ENCODE measurements at regions not wholly inside any gene's neighbourhood (a gene's known extent, or its start where the extent isn't known, plus 50 kb on each side); places are given as distances from the start of the nearest gene placed in this dataset.

DNA sequence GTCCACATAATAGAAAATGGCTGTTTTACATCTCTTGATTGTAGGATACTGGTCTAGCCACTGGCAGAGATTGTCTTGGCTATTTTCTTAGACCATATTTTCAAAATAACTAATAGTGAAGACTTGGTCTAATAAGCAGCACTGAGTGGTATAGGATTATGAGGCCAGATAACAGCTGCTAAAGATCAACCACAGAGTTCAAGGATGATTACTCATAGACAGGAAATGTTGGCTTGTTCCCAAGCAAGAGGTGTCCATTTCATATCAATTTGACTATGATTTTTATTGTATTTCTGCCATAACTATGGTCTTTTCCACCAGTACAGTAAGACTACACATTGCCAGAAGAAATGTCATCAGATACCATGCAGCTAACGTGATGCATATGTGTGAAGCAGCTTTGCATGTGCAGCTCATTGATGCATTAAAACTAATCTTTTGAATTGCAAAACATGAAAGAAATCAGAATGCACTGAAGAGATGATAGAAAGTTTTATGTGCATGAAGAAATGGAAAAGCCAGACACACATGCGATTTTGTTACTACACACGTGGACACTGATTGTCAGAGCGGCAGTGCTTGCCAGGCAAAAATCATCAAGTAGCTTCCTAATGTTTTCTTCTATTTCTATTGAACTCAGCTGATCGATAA is 693.3 kb downstream of the CDH11 start:
- no peak for ATAC-seq
- no peaks in the 10 kb centered on the region for H3K27me3 ChIP-seq (ENCODE audit: control insufficient read depth, insufficient read depth)
- H3K27ac ChIP-seq (ENCODE audit: low read length), result no peak overlapping the region
- H3K4me3 ChIP-seq (ENCODE audit: low read length), result no peak overlapping the region
- H3K4me1 ChIP-seq (ENCODE audit: control insufficient read depth, insufficient read depth, low read length), result no peaks in the 10 kb centered on the region
- no peak for DNase-seq
- intact Hi-C loops (cut with DNase I), result no loop called here
- H3K9me3 ChIP-seq (ENCODE audit: control insufficient read depth, low read length), result no peaks in the 10 kb centered on the region
- 73% methylated on average over 5 of the region's 5 CpGs for WGBS

DNA sequence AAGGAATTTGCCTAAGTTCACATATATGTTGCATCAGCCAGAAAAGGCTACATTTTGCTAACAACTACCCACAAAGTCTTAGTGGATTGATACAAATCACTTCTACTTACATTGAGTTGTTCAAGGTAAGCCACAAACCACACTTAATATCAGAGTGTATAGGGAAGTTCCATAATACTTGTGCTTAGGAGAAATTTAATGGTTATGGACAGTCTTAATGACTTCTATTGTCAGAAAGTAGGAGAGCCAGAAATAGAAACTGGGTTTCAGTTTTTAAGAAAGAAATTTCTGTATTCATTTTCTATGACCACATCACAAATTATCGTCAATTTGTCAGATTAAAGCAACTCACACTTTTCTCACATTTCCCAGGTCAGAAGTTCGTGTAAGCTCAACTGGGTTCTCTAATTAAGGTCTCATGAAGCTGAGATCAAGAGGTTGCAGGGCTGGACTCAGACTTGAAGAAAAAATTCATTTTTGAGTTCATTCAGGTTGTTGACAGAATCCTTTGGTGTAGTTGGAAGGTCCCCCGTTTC is 695.7 kb downstream of the CDH11 start:
- ATAC-seq (no peak), DNase-seq (no peak)
- WGBS, result 84% methylated on average over 3 of the region's 3 CpGs
- H3K9me3 ChIP-seq (ENCODE audit: control insufficient read depth, low read length), result no peaks in the 10 kb centered on the region
- H3K27me3 ChIP-seq (ENCODE audit: control insufficient read depth, insufficient read depth), result no peaks in the 10 kb centered on the region
- no peak overlapping the region for H3K4me3 ChIP-seq (ENCODE audit: low read length)
- intact Hi-C loops (cut with DNase I), result no loop called here
- H3K27ac ChIP-seq (ENCODE audit: low read length), result no peak overlapping the region
- H3K4me1 ChIP-seq (ENCODE audit: control insufficient read depth, insufficient read depth, low read length), result no peaks in the 10 kb centered on the region

DNA sequence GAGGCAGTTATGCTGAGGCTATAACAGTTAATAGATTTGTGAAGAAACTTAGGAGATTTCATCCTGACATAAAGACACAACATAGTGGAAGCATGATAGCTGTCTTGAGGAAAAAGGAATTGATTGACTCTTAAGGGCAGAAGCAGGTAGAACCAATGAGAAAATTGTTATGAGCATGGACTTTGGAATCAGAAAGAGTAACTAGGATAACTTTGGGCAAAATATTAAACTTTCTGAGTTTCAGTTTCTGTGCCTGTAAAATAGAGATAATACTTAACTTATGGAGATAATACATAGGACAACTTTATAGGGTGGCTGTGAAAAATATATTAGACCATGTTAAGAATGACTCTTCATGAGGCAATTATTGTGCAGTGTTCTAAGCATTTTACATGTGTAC is 696.5 kb downstream of the CDH11 start:
- Histone ChIP-seq H3K27me3 (ENCODE audit: control insufficient read depth, insufficient read depth) (no peaks in the 10 kb centered on the region), H3K4me3 (ENCODE audit: low read length) (no peak overlapping the region), H3K27ac (ENCODE audit: low read length) (no peak overlapping the region), H3K9me3 (ENCODE audit: control insufficient read depth, low read length) (no peaks in the 10 kb centered on the region), H3K4me1 (ENCODE audit: control insufficient read depth, insufficient read depth, low read length) (no peaks in the 10 kb centered on the region)
- intact Hi-C loops (cut with DNase I), result no loop called here
- ATAC-seq, result no peak
- DNase-seq, result no peak

DNA sequence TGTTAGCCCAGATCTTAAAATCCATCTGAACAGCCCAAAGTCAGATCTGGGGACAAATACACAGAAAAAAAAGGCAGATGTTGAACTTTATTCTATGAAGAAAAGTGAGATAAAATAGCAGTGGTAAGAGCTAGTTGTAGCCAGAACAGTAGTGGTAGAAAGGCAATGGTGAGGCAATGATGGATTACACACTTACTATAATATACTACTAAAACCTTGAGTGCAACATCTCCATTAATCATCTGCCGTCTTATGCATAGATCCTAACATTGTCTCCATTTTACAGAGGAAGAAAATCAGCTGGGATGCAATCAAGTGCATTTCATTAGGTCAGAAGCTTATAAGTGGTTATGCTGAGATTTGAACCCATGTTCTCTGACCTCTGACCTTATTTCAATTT is 699.6 kb downstream of the CDH11 start:
- ATAC-seq (no peak), DNase-seq (no peak)
- H3K4me3 ChIP-seq (ENCODE audit: low read length), result no peak overlapping the region
- intact Hi-C loops (cut with DNase I), result no loop called here
- H3K27ac ChIP-seq (ENCODE audit: low read length), result no peak overlapping the region
- WGBS, result 88% methylated on average over 1 of the region's 1 CpG
- H3K4me1 ChIP-seq (ENCODE audit: control insufficient read depth, insufficient read depth, low read length), result no peaks in the 10 kb centered on the region
- H3K9me3 ChIP-seq (ENCODE audit: control insufficient read depth, low read length), result no peaks in the 10 kb centered on the region
- H3K27me3 ChIP-seq (ENCODE audit: control insufficient read depth, insufficient read depth), result no peaks in the 10 kb centered on the region

DNA sequence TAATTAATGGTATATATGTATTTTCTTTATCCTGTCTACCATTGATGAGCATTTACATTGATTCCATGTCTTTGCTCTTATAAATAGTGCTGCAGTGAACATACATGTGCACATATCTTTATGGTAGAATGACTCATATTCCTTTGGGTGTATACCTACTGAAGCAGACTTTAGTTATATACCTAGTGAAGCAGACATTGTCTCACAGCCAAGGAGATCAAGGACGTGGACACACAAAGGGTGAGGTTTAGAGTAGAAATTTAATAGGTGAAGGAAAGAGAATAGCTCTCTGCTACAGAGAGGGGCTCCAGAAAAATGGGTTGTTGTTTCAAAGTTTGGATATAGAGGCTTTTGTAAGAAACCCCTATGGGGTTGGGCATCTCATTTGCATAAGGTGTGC is 700.3 kb downstream of the CDH11 start:
- no peak for DNase-seq
- Histone ChIP-seq H3K4me1 (ENCODE audit: control insufficient read depth, insufficient read depth, low read length) (no peaks in the 10 kb centered on the region), H3K4me3 (ENCODE audit: low read length) (no peak overlapping the region), H3K27me3 (ENCODE audit: control insufficient read depth, insufficient read depth) (no peaks in the 10 kb centered on the region), H3K27ac (ENCODE audit: low read length) (no peak overlapping the region), H3K9me3 (ENCODE audit: control insufficient read depth, low read length) (no peaks in the 10 kb centered on the region)
- intact Hi-C loops (cut with DNase I), result no loop called here
- ATAC-seq, result no peak
- 78% methylated on average over 1 of the region's 1 CpG for WGBS

DNA sequence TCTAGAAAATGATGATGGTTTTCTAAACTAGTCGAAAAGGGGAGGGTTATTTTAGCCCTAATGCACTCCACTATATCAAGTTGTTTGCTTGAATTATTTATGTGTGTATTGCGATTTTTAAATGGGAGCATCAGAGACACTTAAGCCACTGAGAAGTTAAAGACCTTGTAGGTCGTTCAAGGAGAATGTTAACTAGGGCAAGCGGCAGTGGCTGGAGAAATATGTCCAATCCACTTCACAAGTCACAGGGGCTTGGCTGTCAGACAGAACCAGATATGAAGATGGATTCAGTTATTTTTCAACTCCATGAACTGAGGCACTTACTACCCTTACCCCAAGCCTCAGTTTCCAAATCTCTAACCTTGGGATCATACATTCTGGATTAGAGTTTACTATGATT is 702.0 kb downstream of the CDH11 start:
- intact Hi-C loops (cut with DNase I), result no loop called here
- Histone ChIP-seq H3K27ac (ENCODE audit: low read length) (no peak overlapping the region), H3K27me3 (ENCODE audit: control insufficient read depth, insufficient read depth) (no peaks in the 10 kb centered on the region), H3K4me3 (ENCODE audit: low read length) (no peak overlapping the region), H3K4me1 (ENCODE audit: control insufficient read depth, insufficient read depth, low read length) (no peaks in the 10 kb centered on the region), H3K9me3 (ENCODE audit: control insufficient read depth, low read length) (no peaks in the 10 kb centered on the region)
- no peak for DNase-seq
- peak; percentile 51 to 57 for ATAC-seq
- WGBS, result 65% methylated on average over 4 of the region's 4 CpGs

DNA sequence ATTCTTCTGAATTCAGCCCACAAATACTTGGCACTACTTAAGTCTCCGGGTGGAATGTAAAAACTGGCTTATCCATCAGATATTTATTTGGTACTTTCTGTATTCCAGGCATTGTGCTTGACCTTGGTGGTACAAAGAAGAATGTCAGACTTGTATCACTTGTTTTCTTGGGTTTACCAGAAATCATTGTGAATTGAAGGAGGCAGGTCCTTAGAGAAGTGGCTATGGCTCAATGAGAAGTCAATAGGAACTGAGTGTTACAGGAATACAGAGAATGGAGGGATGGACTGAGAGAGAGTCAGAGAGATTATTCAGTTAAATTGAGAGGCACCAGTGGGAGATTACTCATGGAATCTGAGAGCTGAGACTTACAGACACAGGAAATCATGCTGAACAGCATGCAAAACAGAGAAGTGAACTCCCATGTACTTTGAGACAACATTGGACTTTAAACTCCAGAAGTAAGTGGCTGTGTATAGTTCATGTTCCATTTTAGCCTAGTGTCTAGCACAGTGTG is 704.1 kb downstream of the CDH11 start:
- Histone ChIP-seq H3K4me1 (ENCODE audit: control insufficient read depth, insufficient read depth, low read length) (peaks cover 2% of the 10 kb centered on the region), H3K27ac (ENCODE audit: low read length) (no peak overlapping the region), H3K27me3 (ENCODE audit: control insufficient read depth, insufficient read depth) (no peaks in the 10 kb centered on the region), H3K9me3 (ENCODE audit: control insufficient read depth, low read length) (no peaks in the 10 kb centered on the region), H3K4me3 (ENCODE audit: low read length) (no peak overlapping the region)
- DNase-seq (no peak), ATAC-seq (peak; percentile 23 to 36)
- 47% methylated on average over 1 of the region's 1 CpG for WGBS
- intact Hi-C loops (cut with DNase I), result no loop called here

DNA sequence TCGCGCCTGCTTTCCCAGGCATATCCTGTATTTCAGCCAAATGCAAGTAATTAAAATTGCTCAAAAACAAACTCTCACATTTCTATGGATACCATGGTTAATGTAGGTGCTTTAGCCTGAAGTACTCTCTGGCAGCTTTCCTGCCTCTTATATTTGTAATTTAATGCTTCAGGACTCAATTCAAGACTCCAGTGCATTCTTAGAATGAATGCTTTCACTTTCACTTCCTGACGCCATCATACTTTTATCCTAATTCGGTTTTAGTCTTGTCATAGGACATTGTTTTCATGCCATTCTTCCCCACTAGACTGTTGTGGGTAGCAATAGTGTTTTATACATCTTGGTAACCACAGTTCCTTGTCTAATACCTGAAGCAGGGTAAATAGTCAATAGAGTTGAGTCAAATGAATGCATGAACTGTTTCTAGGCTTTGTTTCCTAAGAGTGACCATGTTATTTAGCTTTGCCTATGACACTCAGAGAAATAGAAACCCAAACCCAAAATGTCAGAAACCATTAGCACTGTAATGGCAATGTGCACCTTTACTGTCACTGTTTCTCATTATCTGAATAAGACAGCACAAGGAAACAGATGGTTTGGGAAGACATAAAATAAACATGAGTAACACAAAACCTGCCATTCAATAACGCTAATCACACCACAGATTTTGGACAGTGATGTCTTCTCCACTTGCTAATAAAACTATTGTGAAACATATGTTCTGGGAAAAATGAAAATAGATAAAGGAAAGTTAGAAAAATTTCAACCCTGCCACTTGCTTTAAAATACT is 705.5 kb downstream of the CDH11 start:
- peak overlapping the region; percentile 50 for H3K4me3 ChIP-seq (ENCODE audit: low read length)
- intact Hi-C loops (cut with DNase I), result no loop called here
- no peaks in the 10 kb centered on the region for H3K27me3 ChIP-seq (ENCODE audit: control insufficient read depth, insufficient read depth)
- ATAC-seq, result no peak
- DNase-seq, result no peak
- WGBS, result 57% methylated on average over 5 of the region's 5 CpGs
- H3K4me1 ChIP-seq (ENCODE audit: control insufficient read depth, insufficient read depth, low read length), result peaks cover 2% of the 10 kb centered on the region
- no peaks in the 10 kb centered on the region for H3K9me3 ChIP-seq (ENCODE audit: control insufficient read depth, low read length)
- no peak overlapping the region for H3K27ac ChIP-seq (ENCODE audit: low read length)

DNA sequence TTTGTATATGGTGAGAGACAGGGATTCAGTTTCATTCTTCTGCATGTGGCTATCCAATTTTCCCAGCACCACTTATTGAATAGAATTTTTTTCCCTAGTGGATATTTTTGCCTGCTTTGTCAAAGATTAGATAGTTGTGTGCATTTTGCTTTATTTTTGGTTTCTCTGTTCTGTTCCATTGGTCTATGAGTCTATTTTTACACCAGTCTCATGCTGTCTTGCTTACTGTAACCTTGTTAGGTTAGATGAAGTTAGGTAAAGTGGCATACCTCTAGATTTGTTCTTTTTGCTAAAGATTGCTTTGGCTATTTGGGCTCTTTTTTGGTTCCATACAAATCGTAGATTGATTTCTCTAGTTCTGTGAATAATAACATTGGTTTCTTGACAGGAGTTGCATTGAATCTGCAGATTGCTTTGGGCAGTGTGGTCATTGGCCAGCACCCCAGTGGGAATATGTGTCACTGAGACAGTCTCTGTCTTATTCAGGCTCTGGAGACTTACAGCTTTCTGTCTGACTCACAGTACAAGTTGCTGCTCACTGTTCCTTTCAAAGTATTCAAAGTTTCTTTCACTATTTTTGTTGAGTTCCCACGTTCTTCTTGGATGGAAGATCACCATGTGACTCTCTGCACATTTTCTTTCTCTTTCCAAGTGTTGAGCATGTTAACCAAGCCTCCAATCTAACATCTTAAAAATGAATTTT is 709.1 kb downstream of the CDH11 start:
- Histone ChIP-seq H3K4me1 (ENCODE audit: control insufficient read depth, insufficient read depth, low read length) (peaks cover 2% of the 10 kb centered on the region), H3K4me3 (ENCODE audit: low read length) (no peak overlapping the region), H3K27ac (ENCODE audit: low read length) (no peak overlapping the region), H3K9me3 (ENCODE audit: control insufficient read depth, low read length) (no peaks in the 10 kb centered on the region), H3K27me3 (ENCODE audit: control insufficient read depth, insufficient read depth) (no peaks in the 10 kb centered on the region)
- DNase-seq (peak; percentile 17 to 35 (median 26)), ATAC-seq (peak; percentile 50 to 74)
- intact Hi-C loops (cut with DNase I), result no loop called here
- 51% methylated on average over 2 of the region's 2 CpGs for WGBS

DNA sequence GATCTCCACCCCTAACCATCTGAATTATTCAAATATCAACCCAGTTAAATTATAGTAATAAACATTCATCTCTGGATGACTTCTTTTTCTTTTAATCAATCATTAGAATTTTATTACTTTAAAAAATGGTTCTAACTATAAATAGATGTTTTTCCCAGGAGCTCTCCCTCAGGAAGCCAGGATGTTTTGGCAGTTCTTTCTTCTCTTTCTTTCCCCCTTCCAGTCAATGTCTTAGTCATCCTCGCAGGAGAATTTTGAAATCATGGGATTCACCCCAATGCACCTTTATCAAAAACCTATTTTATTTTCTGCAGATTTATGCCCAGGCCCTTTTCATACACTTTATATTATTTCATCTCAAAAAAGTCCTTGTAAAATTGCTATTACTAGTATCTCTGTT is 711.6 kb downstream of the CDH11 start:
- H3K27me3 ChIP-seq (ENCODE audit: control insufficient read depth, insufficient read depth), result no peaks in the 10 kb centered on the region
- DNase-seq (no peak), ATAC-seq (no peak)
- H3K4me3 ChIP-seq (ENCODE audit: low read length), result no peak overlapping the region
- peaks cover 2% of the 10 kb centered on the region for H3K4me1 ChIP-seq (ENCODE audit: control insufficient read depth, insufficient read depth, low read length)
- 61% methylated on average over 1 of the region's 1 CpG for WGBS
- intact Hi-C loops (cut with DNase I), result no loop called here
- no peaks in the 10 kb centered on the region for H3K9me3 ChIP-seq (ENCODE audit: control insufficient read depth, low read length)
- no peak overlapping the region for H3K27ac ChIP-seq (ENCODE audit: low read length)

DNA sequence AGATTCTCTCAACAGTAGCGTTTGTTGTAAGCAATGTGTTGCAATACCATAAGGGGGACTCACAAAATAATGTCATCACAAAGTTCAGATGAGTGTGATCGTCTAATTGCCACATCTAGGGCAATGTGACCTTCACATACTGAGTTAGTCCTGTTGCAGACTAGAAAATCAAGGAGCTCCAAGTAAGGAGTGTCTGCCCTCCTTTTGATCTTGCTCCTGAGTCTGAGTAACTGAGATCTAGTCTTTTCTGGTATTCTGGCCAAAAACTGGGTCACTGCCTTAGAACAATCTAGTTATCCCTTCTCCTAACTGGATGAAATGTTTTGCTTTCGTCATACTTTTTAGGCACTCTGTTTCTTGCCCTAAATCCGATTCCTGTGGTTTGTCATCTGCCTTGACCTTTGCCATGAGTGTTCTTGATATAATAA is 712.1 kb downstream of the CDH11 start:
- 68% methylated on average over 4 of the region's 4 CpGs for WGBS
- H3K4me1 ChIP-seq (ENCODE audit: control insufficient read depth, insufficient read depth, low read length), result peaks cover 2% of the 10 kb centered on the region
- DNase-seq, result no peak
- no peaks in the 10 kb centered on the region for H3K27me3 ChIP-seq (ENCODE audit: control insufficient read depth, insufficient read depth)
- H3K4me3 ChIP-seq (ENCODE audit: low read length), result no peak overlapping the region
- H3K9me3 ChIP-seq (ENCODE audit: control insufficient read depth, low read length), result no peaks in the 10 kb centered on the region
- intact Hi-C loops (cut with DNase I), result no loop called here
- ATAC-seq, result peak in 1 of 2 donors; percentile 76
- H3K27ac ChIP-seq (ENCODE audit: low read length), result no peak overlapping the region

Measured in right cardiac atrium (tissue), 5 donors.